ENCODE measurements at regions not wholly inside any gene's neighbourhood (a gene's known extent, or its start where the extent isn't known, plus 50 kb on each side); places are given as distances from the start of the nearest gene placed in this dataset.

DNA sequence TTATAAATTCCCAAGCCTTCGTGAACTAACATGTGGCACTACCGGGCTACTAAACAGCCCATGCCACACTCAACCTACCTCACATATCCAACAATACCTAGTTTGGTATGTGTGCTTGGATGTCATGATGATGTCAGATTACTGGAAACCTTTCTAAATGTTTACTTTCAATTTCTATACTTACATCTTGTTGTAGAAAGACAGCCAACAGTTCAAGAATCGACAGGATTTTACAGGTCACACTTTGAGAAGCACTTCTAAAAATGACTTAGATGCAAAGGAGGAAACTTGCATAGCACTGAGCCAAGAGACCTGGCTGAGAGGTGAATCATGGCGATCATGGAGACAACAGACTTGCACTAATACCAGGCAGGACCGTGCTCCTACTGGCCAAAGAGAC lies 209.9 kb downstream of the COL4A1 start:
- H3K36me3 ChIP-seq: no peaks in the 10 kb centered on the region
- no peak for TF ChIP-seq Cebpa-rat (IDR thresholded peaks at IDR 0.05)
- H3K27me3 ChIP-seq: no peaks in the 10 kb centered on the region
- H3K27ac ChIP-seq: no peak overlapping the region
- peaks cover 46% of the 10 kb centered on the region for H3K9me3 ChIP-seq
- no peak overlapping the region for H3K4me2 ChIP-seq
- no peaks in the 10 kb centered on the region for H4K20me1 ChIP-seq
- H3K4me3 ChIP-seq: no peak overlapping the region
- H3K9ac ChIP-seq: no peak overlapping the region
- H3K4me1 ChIP-seq: peaks cover 5% of the 10 kb centered on the region

GRCh38 chr13:110092831-110093247 lies 214.1 kb downstream of the COL4A1 start:
- Histone ChIP-seq H3K9ac (no peak overlapping the region), H3K27ac (no peak overlapping the region), H3K27me3 (no peaks in the 10 kb centered on the region), H3K4me2 (no peak overlapping the region), H3K4me1 (peaks cover 5% of the 10 kb centered on the region), H4K20me1 (no peaks in the 10 kb centered on the region), H3K9me3 (peaks cover 9% of the 10 kb centered on the region), H3K4me3 (no peak overlapping the region), H3K36me3 (no peaks in the 10 kb centered on the region)
- TF ChIP-seq Cebpa-rat (IDR thresholded peaks at IDR 0.05): no peak

DNA sequence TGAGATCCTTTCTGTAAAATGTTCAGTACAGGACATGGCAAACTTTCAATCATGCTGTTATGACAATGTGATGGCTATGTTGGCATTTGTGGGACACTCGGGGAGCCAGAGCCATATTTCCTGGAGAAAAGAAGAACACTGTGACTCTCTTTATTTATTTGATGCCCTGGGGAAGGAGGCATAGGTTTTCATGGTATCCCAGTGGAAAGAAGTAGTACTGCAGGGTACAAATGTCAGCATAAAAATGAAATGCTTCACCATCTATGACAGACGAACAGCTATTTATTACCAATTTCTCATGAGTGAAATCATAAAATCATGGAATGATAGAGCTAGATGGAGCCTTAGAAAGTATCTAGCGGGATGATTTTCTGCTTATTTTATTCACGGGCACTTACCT lies 217.1 kb downstream of the COL4A1 start:
- Histone ChIP-seq H3K27me3 (no peaks in the 10 kb centered on the region), H3K4me3 (no peak overlapping the region), H3K4me2 (no peak overlapping the region), H3K36me3 (no peaks in the 10 kb centered on the region), H3K27ac (no peak overlapping the region), H3K4me1 (peaks cover 5% of the 10 kb centered on the region), H3K9me3 (peaks cover 18% of the 10 kb centered on the region), H4K20me1 (no peaks in the 10 kb centered on the region), H3K9ac (no peak overlapping the region)
- TF ChIP-seq Cebpa-rat (IDR thresholded peaks at IDR 0.05): no peak

DNA sequence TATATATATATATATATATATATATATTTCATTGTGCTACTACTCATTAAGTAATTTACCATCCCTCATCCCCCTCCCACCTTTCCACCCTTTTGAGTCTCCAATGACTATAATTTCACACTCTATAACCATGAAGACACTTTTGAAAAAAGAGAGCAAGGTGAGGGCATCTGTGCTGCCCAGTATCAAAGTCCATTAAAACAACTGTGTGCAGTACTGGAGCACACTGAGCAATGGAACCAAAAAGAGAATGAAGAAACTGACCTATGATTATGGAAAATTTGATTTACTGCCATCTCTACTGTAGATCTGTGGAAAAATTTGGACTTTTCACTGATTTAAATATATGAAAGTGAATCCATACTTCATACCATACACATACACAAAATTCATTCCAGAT lies 217.9 kb downstream of the COL4A1 start:
- Histone ChIP-seq H3K4me1 (no peaks in the 10 kb centered on the region), H4K20me1 (no peaks in the 10 kb centered on the region), H3K27me3 (no peaks in the 10 kb centered on the region), H3K9ac (no peak overlapping the region), H3K4me2 (no peak overlapping the region), H3K9me3 (peaks cover 18% of the 10 kb centered on the region), H3K27ac (no peak overlapping the region), H3K36me3 (no peaks in the 10 kb centered on the region), H3K4me3 (no peak overlapping the region)
- no peak for TF ChIP-seq Cebpa-rat (IDR thresholded peaks at IDR 0.05)

DNA sequence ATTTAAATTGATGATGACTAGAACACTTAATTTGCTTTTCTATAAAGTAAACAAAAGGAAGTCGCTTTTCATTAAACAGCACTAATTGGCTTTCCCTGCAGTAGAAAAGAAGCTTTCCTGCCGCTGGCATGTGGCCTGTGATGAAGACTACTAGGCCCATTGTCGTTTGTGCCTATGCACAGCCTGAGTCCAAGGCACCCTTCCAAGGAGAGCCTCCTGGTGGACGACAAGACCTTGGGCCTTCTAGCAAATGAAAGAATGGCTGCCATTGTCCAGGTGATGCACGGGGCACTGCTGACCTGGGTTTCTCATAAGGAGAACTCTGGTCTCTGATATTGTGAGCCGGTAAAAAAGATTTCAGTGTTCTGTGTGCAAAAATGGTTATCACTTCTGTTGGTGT lies 233.0 kb downstream of the COL4A1 start:
- H3K9me3 ChIP-seq: peaks cover 11% of the 10 kb centered on the region
- H3K4me2 ChIP-seq: no peak overlapping the region
- no peaks in the 10 kb centered on the region for H3K4me1 ChIP-seq
- H3K27me3 ChIP-seq: 0 out of 2 replicates have a peak, but pooled peaks cover 2% of the 10 kb centered on the region
- no peak overlapping the region for H3K9ac ChIP-seq
- H3K27ac ChIP-seq: no peak overlapping the region
- H4K20me1 ChIP-seq: no peaks in the 10 kb centered on the region
- H3K36me3 ChIP-seq: no peaks in the 10 kb centered on the region
- TF ChIP-seq Cebpa-rat (IDR thresholded peaks at IDR 0.05): no peak
- H3K4me3 ChIP-seq: no peak overlapping the region

DNA sequence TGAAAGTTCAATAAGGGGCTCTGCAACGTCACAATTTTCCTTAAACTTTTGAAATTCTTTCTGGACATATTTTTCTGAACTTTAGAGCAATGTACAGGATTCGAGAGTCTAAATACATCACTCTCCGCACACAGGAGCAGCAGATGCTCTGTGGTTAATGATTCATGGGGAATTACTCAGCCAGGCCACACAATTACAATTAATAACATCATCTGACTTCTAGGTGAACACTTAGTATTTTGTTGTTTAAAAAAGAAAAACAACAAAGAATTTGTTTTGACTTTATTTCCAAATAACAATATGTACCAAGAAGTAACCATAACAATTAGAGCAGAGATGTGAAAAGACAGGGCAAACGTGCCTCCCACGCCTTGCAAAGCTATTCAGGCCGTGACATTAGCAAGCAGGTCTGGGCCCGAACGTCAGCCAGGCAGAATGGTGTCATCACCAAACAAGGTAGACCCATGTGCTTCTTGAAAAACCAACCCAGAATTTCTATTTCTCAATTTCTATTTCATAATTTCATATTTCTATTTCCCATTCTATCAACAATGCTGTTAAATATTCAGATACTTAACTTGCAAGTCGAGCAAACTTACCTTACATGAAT lies 236.3 kb downstream of the COL4A1 start:
- no peak for TF ChIP-seq Cebpa-rat (IDR thresholded peaks at IDR 0.05)
- Histone ChIP-seq H3K9ac (no peak overlapping the region), H3K36me3 (no peaks in the 10 kb centered on the region), H4K20me1 (no peaks in the 10 kb centered on the region), H3K27ac (no peak overlapping the region), H3K4me3 (no peak overlapping the region), H3K4me1 (no peaks in the 10 kb centered on the region), H3K4me2 (no peak overlapping the region), H3K27me3 (0 out of 2 replicates have a peak, but pooled peaks cover 2% of the 10 kb centered on the region), H3K9me3 (no peaks in the 10 kb centered on the region)

- Histone ChIP-seq H3K36me3 (no peaks in the 10 kb centered on the region), H3K4me1 (no peaks in the 10 kb centered on the region), H3K27ac (no peak overlapping the region)
Observed at GRCh38 chr13:110070046-110070445, 236.9 kb downstream of the COL4A1 start.

DNA sequence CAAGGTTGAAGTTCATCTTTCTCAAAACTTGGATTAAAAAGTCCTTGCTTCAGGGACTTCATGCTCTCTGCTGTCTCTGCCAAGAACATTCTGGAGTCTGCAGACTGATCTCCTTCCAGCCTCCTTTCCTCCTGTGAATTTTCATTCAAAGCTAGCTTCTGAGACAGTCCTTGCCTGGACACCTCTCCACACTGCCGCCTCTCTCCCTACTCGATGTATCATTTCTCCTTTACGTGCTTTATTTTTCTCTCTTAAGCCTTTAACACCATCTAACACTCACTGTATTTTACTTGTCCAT lies 238.8 kb downstream of the COL4A1 start:
- no peak overlapping the region for H3K4me2 ChIP-seq
- no peaks in the 10 kb centered on the region for H3K36me3 ChIP-seq
- 0 out of 2 replicates have a peak, but pooled peaks cover 2% of the 10 kb centered on the region for H3K27me3 ChIP-seq
- no peak overlapping the region for H3K27ac ChIP-seq
- no peaks in the 10 kb centered on the region for H4K20me1 ChIP-seq
- no peaks in the 10 kb centered on the region for H3K4me1 ChIP-seq
- no peak overlapping the region for H3K4me3 ChIP-seq
- no peak overlapping the region for H3K9ac ChIP-seq
- no peaks in the 10 kb centered on the region for H3K9me3 ChIP-seq
- TF ChIP-seq Cebpa-rat (IDR thresholded peaks at IDR 0.05): no peak

More at GRCh38 chr13:110070046-110070445, 236.9 kb downstream of the COL4A1 start:
- 0 out of 2 replicates have a peak, but pooled peaks cover 2% of the 10 kb centered on the region for H3K27me3 ChIP-seq
- H4K20me1 ChIP-seq: no peaks in the 10 kb centered on the region
- no peak overlapping the region for H3K4me3 ChIP-seq
- no peaks in the 10 kb centered on the region for H3K9me3 ChIP-seq
- no peak for TF ChIP-seq Cebpa-rat (IDR thresholded peaks at IDR 0.05)
- no peak overlapping the region for H3K9ac ChIP-seq
- H3K4me2 ChIP-seq: no peak overlapping the region

- Histone ChIP-seq H3K4me2 (no peak overlapping the region), H3K4me1 (no peaks in the 10 kb centered on the region), H4K20me1 (no peaks in the 10 kb centered on the region), H3K9me3 (no peaks in the 10 kb centered on the region), H3K4me3 (no peak overlapping the region), H3K36me3 (no peaks in the 10 kb centered on the region), H3K27ac (no peak overlapping the region), H3K9ac (no peak overlapping the region), H3K27me3 (no peaks in the 10 kb centered on the region)
- TF ChIP-seq Cebpa-rat (IDR thresholded peaks at IDR 0.05): no peak
Observed at GRCh38 chr13:110067355-110068175, 239.4 kb downstream of the COL4A1 start.

DNA sequence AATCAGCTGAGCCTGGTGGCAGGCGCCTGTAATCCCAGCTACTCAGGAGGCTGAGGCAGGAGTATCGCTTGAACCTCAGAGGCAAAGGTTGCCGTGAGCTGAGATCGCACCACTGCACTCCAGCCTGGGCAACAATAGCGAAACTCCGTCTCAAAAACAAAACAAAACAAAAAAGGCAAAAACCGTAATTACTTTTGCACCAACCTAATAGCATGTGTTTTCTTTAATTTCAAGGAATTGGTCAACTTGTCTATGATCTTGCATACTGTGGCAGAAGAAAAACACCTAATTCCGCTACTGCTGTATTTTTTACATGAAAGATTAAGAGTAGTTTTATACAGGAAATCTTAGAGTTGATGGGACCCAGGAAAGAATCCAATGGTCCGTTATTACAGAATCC lies 241.2 kb downstream of the COL4A1 start:
- Histone ChIP-seq H3K9ac (no peak overlapping the region), H3K36me3 (no peaks in the 10 kb centered on the region), H4K20me1 (no peaks in the 10 kb centered on the region), H3K4me2 (no peak overlapping the region), H3K4me3 (no peak overlapping the region), H3K27ac (no peak overlapping the region), H3K9me3 (no peaks in the 10 kb centered on the region), H3K27me3 (no peaks in the 10 kb centered on the region), H3K4me1 (no peaks in the 10 kb centered on the region)
- TF ChIP-seq Cebpa-rat (IDR thresholded peaks at IDR 0.05): no peak

Data from BLaER1 (cell line).